Pancreas (tissue), 10 donors: ENCODE measurements at regions not wholly inside any gene's neighbourhood (a gene's known extent, or its start where the extent isn't known, plus 50 kb on each side); places are given as distances from the start of the nearest gene placed in this dataset.

Experiments used
- ATAC-seq, 4 donors: fragments of 200-7000 bp; cut with Tn5 transposase; one replicate each; pipeline versions ENCODE4 v1.8.0 to v1.9.1; 2020; ENCODE audit warnings: mild to moderate bottlenecking in 4 of 4, moderate library complexity in 4 of 4
- DNase-seq, 6 donors: peaks; one replicate each; pipeline ENCODE4 v3.0.0-alpha.2; 2020
- FAIRE-seq: peaks from 2 replicates; lab custom pipeline; 2012; peaks lifted over from hg19 to GRCh38; lab: Jason Lieb, UNC
- H3K27ac ChIP-seq, 4 donors: fragments of 200-600 bp; sonication (generic); 1 replicate in 3 of 4; 2 replicates in 1 of 4; pipeline versions ENCODE4 v1.5.0 to v1.8.0; 2020
- H3K27me3 ChIP-seq, 4 donors: fragments of 200-600 bp; one replicate each; pipeline ENCODE4 v1.8.0; 2021
- H3K36me3 ChIP-seq, 3 donors: fragments of 200-600 bp; sonication (generic) in 1 of 3; one replicate each; pipeline versions ENCODE4 v1.5.0 to v1.8.0; 2020 to 2021
- H3K4me1 ChIP-seq, 3 donors: fragments of 200-600 bp; one replicate each; pipeline ENCODE4 v1.8.0; 2021
- H3K4me3 ChIP-seq, 4 donors: fragments of 200-600 bp; sonication (generic) in 2 of 4; one replicate each; pipeline versions ENCODE4 v1.5.0 to v1.8.0; 2020 to 2021
- H3K9me3 ChIP-seq, 4 donors: fragments of 200-600 bp; one replicate each; pipeline ENCODE4 v1.8.0; 2021
- CTCF ChIP-seq, 4 donors: fragments of 200-600 bp; sonication (generic) in 3 of 4; IDR thresholded peaks; one replicate each; pipeline versions ENCODE4 v1.5.0 to v1.8.0; 2021; ENCODE audit warnings: antibody characterized with exemption in 4 of 4
- WGBS, 2 donors: extraction: QIAGEN DNeasy Blood & Tissue Kit; methylation state at CpG; one replicate each; pipeline ENCODE4 v1.1.7; 2013; 5-methylcytosine and 5-hydroxymethylcytosine counted together
- intact Hi-C, 3 donors: fragments of 100-400 bp; cut with DNase I; formaldehyde crosslinking; loops; one replicate each; pipeline versions ENCODE4 v1.11.1 to v1.14.2; 2022
- donor health status: healthy with polysubstance abuse.
- donor health status: DM: no; HTN: no; CAD: no; lungs with moderate emphysema.
- donor health status: DM: no; HTN: no; CAD: no.
- donor health status: control.
- donor health status: control.
- donor health status: Bipolar disorder and iron deficiency.
- donor health status: DM: yes; HTN: yes; CAD: no.
- donor health status: DM: no; HTN: no; CAD: no.
- donor health status: DM: no; HTN: no; CAD: no.
- donor health status: DM: yes; HTN: yes; CAD: no.

DNA sequence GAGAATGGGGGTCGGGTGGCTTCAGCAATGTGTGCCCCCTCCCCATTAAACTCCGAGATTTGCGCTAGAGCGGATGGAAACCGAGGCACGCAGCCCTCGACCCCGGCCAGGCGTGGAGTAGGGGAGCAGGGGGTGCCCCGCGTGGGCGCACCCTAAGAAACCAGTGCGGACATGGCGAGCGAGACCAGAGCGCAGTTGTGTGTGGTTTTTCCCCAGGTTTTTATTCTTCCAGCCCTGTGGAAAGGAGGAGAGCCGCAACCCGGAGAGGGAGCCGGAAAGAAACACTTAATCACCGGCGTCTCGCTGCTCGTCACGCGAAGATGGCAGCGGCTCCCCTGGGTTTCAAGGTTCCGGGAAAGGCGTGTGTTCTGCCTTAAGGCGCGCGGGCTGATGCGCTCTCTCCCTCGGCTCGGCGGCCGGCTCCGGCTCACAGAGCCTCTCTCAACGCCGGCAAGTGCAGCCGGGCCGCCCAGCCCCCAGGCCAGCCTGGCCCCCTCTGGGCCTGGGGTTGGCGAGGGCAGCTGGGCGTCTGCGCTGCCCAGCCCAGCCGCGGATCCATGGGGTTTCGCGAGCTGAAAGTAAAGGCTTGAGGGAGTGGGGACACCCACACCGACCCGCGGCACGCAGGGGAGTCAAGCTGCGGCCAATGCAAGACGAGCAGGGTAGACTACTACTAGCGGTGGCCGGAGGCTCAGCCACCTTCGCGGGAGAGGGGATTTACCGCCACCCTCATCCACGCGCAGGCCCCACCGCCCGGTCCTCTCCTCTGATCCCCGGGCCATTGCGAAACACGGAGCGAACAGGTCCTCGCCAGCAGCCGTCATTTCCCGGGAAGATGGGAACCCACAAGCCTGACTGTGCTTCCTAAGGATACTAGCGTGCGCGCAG is 74.0 kb upstream of the BCOR start:
- FAIRE-seq (no peak), DNase-seq (peak in 3 of 6 donors; percentile 37 to 69 (median 46)), ATAC-seq (peak in 3 of 4 donors; percentile 2 to 4 (median 3))
- no peak for TF ChIP-seq CTCF (IDR thresholded peaks at IDR 0.05)
- Histone ChIP-seq H3K4me3 (peak overlapping the region; percentile 4 to 44 (median 24)), H3K4me1 (peaks cover 0 to 5% (median 0%) of the 10 kb centered on the region in 3 donors), H3K9me3 (no peaks in the 10 kb centered on the region), H3K27ac (peak overlapping the region; percentile 36 to 72 (median 61)), H3K36me3 (no peaks in the 10 kb centered on the region), H3K27me3 (peaks cover 0 to 22% (median 1%) of the 10 kb centered on the region in 4 donors)
- intact Hi-C loops, result loop anchor here in 1 of 3 donors (10.0 kb wide), 1 partner anchor 67 kb away; no protein-coding TSS in a partner anchor
- 10 to 14% methylated on average over 68 to 73 of the region's 73 CpGs for WGBS, 2 donors

DNA sequence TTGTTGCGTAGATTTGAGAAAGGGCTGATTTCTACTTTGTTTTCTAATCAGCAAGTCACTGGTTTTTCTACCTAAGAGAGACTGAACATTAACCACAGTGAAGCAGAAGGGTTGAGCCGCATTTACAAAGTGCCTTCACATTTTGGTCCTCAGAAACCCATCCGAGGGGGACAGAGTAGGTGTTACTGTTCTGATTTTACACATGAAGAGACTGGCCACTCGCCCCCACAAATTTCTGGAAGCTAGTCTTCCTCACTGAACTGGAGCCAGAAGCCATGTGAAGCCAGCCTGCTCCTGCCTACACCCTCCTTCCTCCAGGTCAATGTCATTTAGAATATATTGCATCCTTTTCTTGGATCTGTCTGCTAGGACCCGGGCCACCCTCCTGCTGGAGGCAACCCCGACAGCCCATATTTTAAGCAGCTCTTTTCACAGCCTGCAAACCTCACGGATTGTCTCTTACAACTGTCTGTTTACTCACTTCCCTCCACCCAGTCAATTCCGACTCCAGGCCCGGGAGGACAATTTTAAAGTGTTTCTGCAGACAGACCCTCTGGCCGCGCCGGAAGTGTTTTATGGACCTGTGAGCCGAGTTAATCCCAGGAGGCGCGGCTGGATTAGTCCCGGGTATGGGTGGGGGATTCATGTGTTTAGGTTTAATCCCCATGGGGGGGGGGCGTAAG is 73.2 kb upstream of the BCOR start:
- FAIRE-seq (no peak), ATAC-seq (no peak), DNase-seq (no peak)
- WGBS, 2 donors, result 37 to 75% methylated on average over 16 to 17 of the region's 17 CpGs
- H3K9me3 ChIP-seq, result no peaks in the 10 kb centered on the region
- peak overlapping the region in 2 of 4 donors; percentile 50 to 72 for H3K27ac ChIP-seq
- no peaks in the 10 kb centered on the region for H3K36me3 ChIP-seq
- peaks cover 0 to 5% (median 0%) of the 10 kb centered on the region in 3 donors for H3K4me1 ChIP-seq
- H3K4me3 ChIP-seq, result peak overlapping the region in 1 of 4 donors; percentile 44
- no peak for TF ChIP-seq CTCF (IDR thresholded peaks at IDR 0.05)
- peaks cover 0 to 21% (median 1%) of the 10 kb centered on the region in 4 donors for H3K27me3 ChIP-seq
- intact Hi-C loops, result loop anchor here in 1 of 3 donors (10.0 kb wide), 1 partner anchor 66 kb away; no protein-coding TSS in a partner anchor

DNA sequence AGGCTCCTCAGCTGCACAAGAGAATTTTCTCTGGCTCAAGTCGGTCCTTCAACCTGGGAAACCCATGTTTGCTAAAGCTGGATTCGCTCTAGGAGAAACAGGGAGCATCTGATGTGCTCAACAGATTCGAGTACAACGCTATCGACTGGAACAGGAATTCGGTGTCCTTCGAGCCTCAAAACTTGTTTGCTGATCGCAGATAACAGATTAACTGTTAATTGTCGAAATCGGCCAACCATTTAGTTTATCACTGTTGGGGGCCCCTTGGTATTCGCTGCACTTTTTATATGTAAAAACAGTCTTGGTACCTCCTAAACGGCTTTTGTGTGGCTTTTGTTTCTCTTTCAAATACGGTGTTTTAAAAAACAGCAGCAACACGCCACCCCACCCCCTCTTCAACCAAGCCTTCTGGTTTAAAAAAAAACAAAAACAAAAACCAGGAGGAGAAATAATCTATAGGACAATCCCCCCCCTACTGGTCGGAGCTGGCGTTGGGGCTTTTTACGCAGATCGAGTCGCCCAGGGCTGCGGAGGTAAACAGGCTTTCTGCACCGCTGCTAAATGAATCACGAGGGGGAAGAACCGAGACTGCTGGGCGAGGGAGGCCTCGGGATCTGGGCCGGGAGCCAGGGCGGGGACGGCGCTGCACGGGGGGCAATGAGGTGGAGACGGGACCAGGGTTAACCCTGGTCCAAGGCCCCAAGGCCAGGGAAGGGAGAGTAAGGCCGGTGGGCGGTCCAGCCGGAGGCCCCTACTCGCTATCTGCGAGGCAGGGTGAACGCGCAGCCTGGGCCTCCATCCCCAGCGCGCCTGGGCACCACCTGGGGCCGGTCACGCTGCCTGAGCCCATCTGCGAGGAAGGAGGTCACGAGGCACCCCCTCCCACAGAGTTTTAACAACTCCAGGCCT is 71.7 kb upstream of the BCOR start:
- H3K4me3 ChIP-seq, result no peak overlapping the region
- FAIRE-seq (no peak), DNase-seq (peak in 4 of 6 donors; percentile 38 to 66 (median 42)), ATAC-seq (peak in 3 of 4 donors; percentile 32 to 55 (median 36))
- peaks cover 0 to 5% (median 0%) of the 10 kb centered on the region in 3 donors for H3K4me1 ChIP-seq
- H3K36me3 ChIP-seq, result no peaks in the 10 kb centered on the region
- H3K9me3 ChIP-seq, result no peaks in the 10 kb centered on the region
- intact Hi-C loops, result loop anchor here in 1 of 3 donors (10.0 kb wide), 1 partner anchor 65 kb away; no protein-coding TSS in a partner anchor
- WGBS, 2 donors, result 29 to 62% methylated on average over 42 to 44 of the region's 44 CpGs
- H3K27ac ChIP-seq, result no peak overlapping the region
- peaks cover 0 to 16% (median 1%) of the 10 kb centered on the region in 4 donors for H3K27me3 ChIP-seq
- TF ChIP-seq CTCF (IDR thresholded peaks at IDR 0.05), result no peak

DNA sequence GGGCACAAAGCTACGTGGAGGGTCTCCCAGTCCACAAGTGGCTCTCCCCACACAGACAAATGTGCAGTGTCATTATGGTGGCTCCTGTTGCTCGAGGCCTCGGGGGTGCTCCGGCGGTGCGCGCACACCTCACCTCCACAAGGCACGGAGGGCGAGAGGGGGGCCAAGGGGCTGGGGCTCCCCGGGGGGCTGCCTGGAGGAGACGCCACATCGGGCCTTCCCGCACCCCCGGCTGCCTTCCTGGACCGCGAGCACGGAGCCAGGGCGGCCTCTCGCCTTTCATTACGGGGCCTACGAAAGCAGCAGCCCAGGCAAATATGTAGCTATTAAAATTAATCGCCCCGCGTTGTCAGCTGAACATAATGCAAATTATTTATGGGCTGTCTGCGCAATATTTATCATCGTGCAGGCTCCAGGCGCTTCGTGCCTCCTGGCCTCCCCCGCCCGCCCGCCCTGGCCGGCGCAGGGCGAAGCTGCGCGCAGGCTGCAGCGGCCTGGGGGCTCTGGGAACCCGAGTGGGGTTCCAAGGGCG is 70.8 kb upstream of the BCOR start:
- ATAC-seq (no peak), FAIRE-seq (no peak), DNase-seq (peak in 1 of 6 donors; percentile 53)
- WGBS, 2 donors, result 45 to 85% methylated on average over 39 of the region's 39 CpGs
- H3K27ac ChIP-seq, result no peak overlapping the region
- H3K36me3 ChIP-seq, result no peaks in the 10 kb centered on the region
- no peaks in the 10 kb centered on the region for H3K9me3 ChIP-seq
- TF ChIP-seq CTCF (IDR thresholded peaks at IDR 0.05), result no peak
- intact Hi-C loops, result no loop called here
- peaks cover 0 to 1% (median 0%) of the 10 kb centered on the region in 3 donors for H3K4me1 ChIP-seq
- peaks cover 0 to 16% (median 1%) of the 10 kb centered on the region in 4 donors for H3K27me3 ChIP-seq
- H3K4me3 ChIP-seq, result no peak overlapping the region
